HG03469 (cell line): ENCODE measurements at regions not wholly inside any gene's neighbourhood (a gene's known extent, or its start where the extent isn't known, plus 50 kb on each side); places are given as distances from the start of the nearest gene placed in this dataset.

Experiments
- ATAC-seq: cut with Tn5 transposase; IDR thresholded peaks from one replicate; pipeline ENCODE4 v1.9.1; 2021; ENCODE audit warnings: mild to moderate bottlenecking, moderate library complexity, moderate number of reproducible peaks; ENCODE audit not compliant: unreplicated experiment

- ATAC-seq, result no peak
Observed at GRCh38 chr6:137751768-137752560, 115.1 kb upstream of the TNFAIP3 start.

GRCh38 chr6:137754366-137754765, 112.7 kb upstream of the TNFAIP3 start:
- ATAC-seq, result peak; percentile 59

GRCh38 chr6:137754866-137755265, 112.2 kb upstream of the TNFAIP3 start:
- peak; percentile 17 for ATAC-seq

- no peak for ATAC-seq
Observed at GRCh38 chr6:137755284-137755683, 111.8 kb upstream of the TNFAIP3 start.

- ATAC-seq, result no peak
Observed at GRCh38 chr6:137756788-137757187, 110.3 kb upstream of the TNFAIP3 start.

- no peak for ATAC-seq
Observed at GRCh38 chr6:137758661-137759060, 108.4 kb upstream of the TNFAIP3 start.

GRCh38 chr6:137759624-137760023, 107.4 kb upstream of the TNFAIP3 start:
- ATAC-seq, result no peak

GRCh38 chr6:137761072-137761471, 106.0 kb upstream of the TNFAIP3 start:
- ATAC-seq, result no peak

- ATAC-seq, result no peak
Observed at GRCh38 chr6:137761487-137761886, 105.6 kb upstream of the TNFAIP3 start.

- no peak for ATAC-seq
Observed at GRCh38 chr6:137762168-137763090, 104.6 kb upstream of the TNFAIP3 start.

GRCh38 chr6:137763436-137763835, 103.6 kb upstream of the TNFAIP3 start:
- no peak for ATAC-seq

- no peak for ATAC-seq
Observed at GRCh38 chr6:137763886-137764285, 103.2 kb upstream of the TNFAIP3 start.

GRCh38 chr6:137764464-137764863, 102.6 kb upstream of the TNFAIP3 start:
- no peak for ATAC-seq

- ATAC-seq, result no peak
Observed at GRCh38 chr6:137765059-137765458, 102.0 kb upstream of the TNFAIP3 start.

- no peak for ATAC-seq
Observed at GRCh38 chr6:137766596-137767370, 100.3 kb upstream of the TNFAIP3 start.

GRCh38 chr6:137767465-137767864, 99.6 kb upstream of the TNFAIP3 start:
- no peak for ATAC-seq

GRCh38 chr6:137767911-137768690, 99.0 kb upstream of the TNFAIP3 start:
- peak; percentile 66 for ATAC-seq

- no peak for ATAC-seq
Observed at GRCh38 chr6:137768935-137769334, 98.1 kb upstream of the TNFAIP3 start.

- no peak for ATAC-seq
Observed at GRCh38 chr6:137769797-137770362, 97.2 kb upstream of the TNFAIP3 start.
